ENCODE measurements at regions not wholly inside any gene's neighbourhood (a gene's known extent, or its start where the extent isn't known, plus 50 kb on each side); places are given as distances from the start of the nearest gene placed in this dataset.

- no peak overlapping the region for H3K4me2 ChIP-seq (ENCODE audit: low read length)
- no peaks in the 10 kb centered on the region for H3K9me3 ChIP-seq (ENCODE audit: low read length)
- ChIA-PET POLR2A (no interaction called here), CTCF (ENCODE audit: unreplicated experiment) (no interaction called here)
- no peak for TF ChIP-seq EZH2phosphoT487 (IDR thresholded peaks at IDR 0.05; ENCODE audit: borderline replicate concordance, low read depth, low read length)
- no peak for TF ChIP-seq CTCF (conservative IDR thresholded peaks at IDR 0.05; ENCODE audit: low read length)
- no peak overlapping the region for H3K27ac ChIP-seq (ENCODE audit: low read depth, low read length, poor library complexity, severe bottlenecking)
- H3K4me3 ChIP-seq (ENCODE audit: low read depth, low read length, poor library complexity, severe bottlenecking): no peak overlapping the region
- no peaks in the 10 kb centered on the region for H3K9me2 ChIP-seq (ENCODE audit: insufficient read depth, low read length)
- DNase-seq (ENCODE audit: low spot score): no peak
- H2AFZ ChIP-seq (ENCODE audit: low read length): no peak overlapping the region
- no peaks in the 10 kb centered on the region for H3K4me1 ChIP-seq (ENCODE audit: insufficient read depth, low read length, poor library complexity, severe bottlenecking)
- no peaks in the 10 kb centered on the region for H3K79me2 ChIP-seq (ENCODE audit: insufficient read depth, low read depth, low read length)
- H3K36me3 ChIP-seq (ENCODE audit: insufficient read depth, low read length): no peaks in the 10 kb centered on the region
- BruUV-seq (replicated peaks): no TSS peak
- intact Hi-C loops (cut with micrococcal nuclease; ENCODE audit: unreplicated experiment): no loop called here
- no peaks in the 10 kb centered on the region for H4K20me1 ChIP-seq (ENCODE audit: insufficient read depth, low read length)
Observed at GRCh38 chr18:45167631-45168280, 447.5 kb upstream of the SLC14A2 start.

GRCh38 chr18:45168866-45169600, 446.2 kb upstream of the SLC14A2 start:
- ChIA-PET CTCF (ENCODE audit: unreplicated experiment) (no interaction called here), POLR2A (no interaction called here)
- no peak overlapping the region for H2AFZ ChIP-seq (ENCODE audit: low read length)
- no peak overlapping the region for H3K4me3 ChIP-seq (ENCODE audit: low read depth, low read length, poor library complexity, severe bottlenecking)
- BruUV-seq (replicated peaks): no TSS peak
- no peaks in the 10 kb centered on the region for H4K20me1 ChIP-seq (ENCODE audit: insufficient read depth, low read length)
- H3K36me3 ChIP-seq (ENCODE audit: insufficient read depth, low read length): no peaks in the 10 kb centered on the region
- no peaks in the 10 kb centered on the region for H3K9me2 ChIP-seq (ENCODE audit: insufficient read depth, low read length)
- H3K4me1 ChIP-seq (ENCODE audit: insufficient read depth, low read length, poor library complexity, severe bottlenecking): no peaks in the 10 kb centered on the region
- TF ChIP-seq EZH2phosphoT487 (IDR thresholded peaks at IDR 0.05; ENCODE audit: borderline replicate concordance, low read depth, low read length) (no peak), CTCF (conservative IDR thresholded peaks at IDR 0.05; ENCODE audit: low read length) (no peak)
- no peak overlapping the region for H3K27ac ChIP-seq (ENCODE audit: low read depth, low read length, poor library complexity, severe bottlenecking)
- H3K79me2 ChIP-seq (ENCODE audit: insufficient read depth, low read depth, low read length): no peaks in the 10 kb centered on the region
- H3K4me2 ChIP-seq (ENCODE audit: low read length): no peak overlapping the region
- DNase-seq (ENCODE audit: low spot score): no peak
- H3K9me3 ChIP-seq (ENCODE audit: low read length): no peaks in the 10 kb centered on the region
- intact Hi-C loops (cut with micrococcal nuclease; ENCODE audit: unreplicated experiment): no loop called here

- Histone ChIP-seq H3K9me3 (ENCODE audit: low read length) (no peaks in the 10 kb centered on the region), H3K36me3 (ENCODE audit: insufficient read depth, low read length) (no peaks in the 10 kb centered on the region), H3K4me1 (ENCODE audit: insufficient read depth, low read length, poor library complexity, severe bottlenecking) (no peaks in the 10 kb centered on the region), H3K27ac (ENCODE audit: low read depth, low read length, poor library complexity, severe bottlenecking) (no peak overlapping the region), H4K20me1 (ENCODE audit: insufficient read depth, low read length) (no peaks in the 10 kb centered on the region), H3K79me2 (ENCODE audit: insufficient read depth, low read depth, low read length) (no peaks in the 10 kb centered on the region), H3K4me2 (ENCODE audit: low read length) (no peak overlapping the region), H2AFZ (ENCODE audit: low read length) (no peak overlapping the region), H3K9me2 (ENCODE audit: insufficient read depth, low read length) (no peaks in the 10 kb centered on the region), H3K4me3 (ENCODE audit: low read depth, low read length, poor library complexity, severe bottlenecking) (no peak overlapping the region)
- BruUV-seq (replicated peaks): no TSS peak
- intact Hi-C loops (cut with micrococcal nuclease; ENCODE audit: unreplicated experiment): no loop called here
- TF ChIP-seq CTCF (conservative IDR thresholded peaks at IDR 0.05; ENCODE audit: low read length): no peak
- TF ChIP-seq EZH2phosphoT487 (IDR thresholded peaks at IDR 0.05; ENCODE audit: borderline replicate concordance, low read depth, low read length): no peak
- no peak for DNase-seq (ENCODE audit: low spot score)
- ChIA-PET POLR2A (no interaction called here), CTCF (ENCODE audit: unreplicated experiment) (no interaction called here)
Observed at GRCh38 chr18:45169610-45170009, 445.7 kb upstream of the SLC14A2 start.
